ENCODE measurements at regions not wholly inside any gene's neighbourhood (a gene's known extent, or its start where the extent isn't known, plus 50 kb on each side); places are given as distances from the start of the nearest gene placed in this dataset.

GRCh38 chr10:62657244-62657835 is 147.2 kb upstream of the ADO start:
- Histone ChIP-seq H3K4me1 (no peaks in the 10 kb centered on the region), H3K27me3 (no peaks in the 10 kb centered on the region), H3K4me3 (no peak overlapping the region), H3K36me3 (no peaks in the 10 kb centered on the region), H3K27ac (no peak overlapping the region), H3K9me3 (no peaks in the 10 kb centered on the region)
- DNase-seq (ENCODE audit: low spot score in 2 of 2), result no peak
- intact Hi-C loops (cut with DNase I; ENCODE audit: low total_unique reads), result no loop called here
- no peak for TF ChIP-seq POLR2AphosphoS5 (IDR thresholded peaks at IDR 0.05)
- TF ChIP-seq CTCF (IDR thresholded peaks at IDR 0.05), result no peak
- TF ChIP-seq POLR2A (IDR thresholded peaks at IDR 0.05), result no peak

GRCh38 chr10:62658516-62658915 is 146.0 kb upstream of the ADO start:
- Histone ChIP-seq H3K36me3 (no peaks in the 10 kb centered on the region), H3K4me3 (no peak overlapping the region), H3K27ac (no peak overlapping the region), H3K9me3 (no peaks in the 10 kb centered on the region), H3K4me1 (no peaks in the 10 kb centered on the region), H3K27me3 (no peaks in the 10 kb centered on the region)
- DNase-seq (ENCODE audit: low spot score in 2 of 2), result no peak
- no peak for TF ChIP-seq POLR2A (IDR thresholded peaks at IDR 0.05)
- no peak for TF ChIP-seq POLR2AphosphoS5 (IDR thresholded peaks at IDR 0.05)
- TF ChIP-seq CTCF (IDR thresholded peaks at IDR 0.05), result no peak
- intact Hi-C loops (cut with DNase I; ENCODE audit: low total_unique reads), result no loop called here

- Histone ChIP-seq H3K4me3 (no peak overlapping the region), H3K36me3 (no peaks in the 10 kb centered on the region), H3K27me3 (no peaks in the 10 kb centered on the region), H3K27ac (no peak overlapping the region), H3K4me1 (no peaks in the 10 kb centered on the region), H3K9me3 (no peaks in the 10 kb centered on the region)
- TF ChIP-seq POLR2A (IDR thresholded peaks at IDR 0.05) (no peak), POLR2AphosphoS5 (IDR thresholded peaks at IDR 0.05) (no peak), CTCF (IDR thresholded peaks at IDR 0.05) (no peak)
- DNase-seq (ENCODE audit: low spot score in 2 of 2), result no peak
- intact Hi-C loops (cut with DNase I; ENCODE audit: low total_unique reads), result no loop called here
Measured at GRCh38 chr10:62661143-62661542, 143.4 kb upstream of the ADO start.

GRCh38 chr10:62662486-62662885 is 142.0 kb upstream of the ADO start:
- H3K27ac ChIP-seq, result no peak overlapping the region
- no peaks in the 10 kb centered on the region for H3K36me3 ChIP-seq
- intact Hi-C loops (cut with DNase I; ENCODE audit: low total_unique reads), result no loop called here
- H3K4me1 ChIP-seq, result no peaks in the 10 kb centered on the region
- no peak for DNase-seq (ENCODE audit: low spot score in 2 of 2)
- H3K9me3 ChIP-seq, result no peaks in the 10 kb centered on the region
- H3K4me3 ChIP-seq, result no peak overlapping the region
- TF ChIP-seq POLR2AphosphoS5 (IDR thresholded peaks at IDR 0.05), result no peak
- no peak for TF ChIP-seq CTCF (IDR thresholded peaks at IDR 0.05)
- no peak for TF ChIP-seq POLR2A (IDR thresholded peaks at IDR 0.05)
- H3K27me3 ChIP-seq, result no peaks in the 10 kb centered on the region

GRCh38 chr10:62665771-62666170 is 138.7 kb upstream of the ADO start:
- no peak for TF ChIP-seq POLR2AphosphoS5 (IDR thresholded peaks at IDR 0.05)
- no peak for TF ChIP-seq CTCF (IDR thresholded peaks at IDR 0.05)
- TF ChIP-seq POLR2A (IDR thresholded peaks at IDR 0.05), result no peak
- H3K27ac ChIP-seq, result peak overlapping the region in 1 of 2 donors; percentile 9

More at GRCh38 chr10:62665771-62666170, 138.7 kb upstream of the ADO start:
- Histone ChIP-seq H3K4me3 (no peak overlapping the region), H3K27me3 (no peaks in the 10 kb centered on the region), H3K4me1 (no peaks in the 10 kb centered on the region), H3K9me3 (no peaks in the 10 kb centered on the region), H3K36me3 (no peaks in the 10 kb centered on the region)
- intact Hi-C loops (cut with DNase I; ENCODE audit: low total_unique reads), result no loop called here
- no peak for DNase-seq (ENCODE audit: low spot score in 2 of 2)

Data from breast epithelium (tissue), 4 donors.